HL-60 (cell line): ENCODE measurements at regions not wholly inside any gene's neighbourhood (a gene's known extent, or its start where the extent isn't known, plus 50 kb on each side); places are given as distances from the start of the nearest gene placed in this dataset.

Experiments
- DNase-seq, 2 experiments: peaks; one replicate each; pipeline ENCODE4 v3.0.0-alpha.2; 2010 to 2020; ENCODE audit warnings: low read depth in 1 of 2, low spot score in 1 of 2
- H3K27ac ChIP-seq: fragments of 250-450 bp; sonication (Bioruptor Pico); replicated peaks from 2 replicates; pipeline ENCODE4 v1.5.1; 2020; ENCODE audit warnings: mild to moderate bottlenecking, moderate library complexity
- H3K27me3 ChIP-seq: fragments of 250-450 bp; sonication (Bioruptor Pico); 2 replicates; pipeline ENCODE4 v1.5.1; 2021; ENCODE audit warnings: mild to moderate bottlenecking, moderate library complexity; ENCODE audit not compliant: insufficient read depth, poor library complexity, severe bottlenecking
- H3K4me3 ChIP-seq: replicated peaks from 2 replicates; pipeline ENCODE4 v1.5.1; 2011; ENCODE audit warnings: mild to moderate bottlenecking, control low read depth, low read length; ENCODE audit not compliant: insufficient read depth
- CTCF ChIP-seq: IDR thresholded peaks from one replicate; pipeline ENCODE4 v1.5.1; 2011; ENCODE audit warnings: low read length, control low read depth, inconsistent platforms; ENCODE audit not compliant: insufficient read depth
- GABPA ChIP-seq: IDR thresholded peaks from 2 replicates; pipeline ENCODE4 v1.6.1; 2012; ENCODE audit warnings: low read depth
- POLR2AphosphoS5 ChIP-seq: IDR thresholded peaks from 2 replicates; pipeline ENCODE4 v1.6.1; 2012; ENCODE audit warnings: low read depth
- REST ChIP-seq: IDR thresholded peaks from 2 replicates; pipeline ENCODE4 v1.6.1; 2012; ENCODE audit warnings: low read depth; ENCODE audit not compliant: insufficient replicate concordance
- SPI1 ChIP-seq: IDR thresholded peaks from 2 replicates; pipeline ENCODE4 v1.6.1; 2012; ENCODE audit warnings: low read depth, mild to moderate bottlenecking, borderline replicate concordance

GRCh38 chr6:105651969-105652368 lies 249.1 kb upstream of the PREP start:
- no peak for DNase-seq
- TF ChIP-seq CTCF, result no peak
- no peak for TF ChIP-seq POLR2AphosphoS5
- no peak for TF ChIP-seq REST
- no peak for TF ChIP-seq GABPA
- no peak for TF ChIP-seq SPI1

GRCh38 chr6:105650347-105650746 lies 247.5 kb upstream of the PREP start:
- no peak for DNase-seq
- Histone ChIP-seq H3K4me3 (no peak overlapping the region), H3K27me3 (no peaks in the 10 kb centered on the region), H3K27ac (no peak overlapping the region)
- TF ChIP-seq SPI1 (no peak), GABPA (no peak), POLR2AphosphoS5 (no peak), CTCF (no peak), REST (no peak)

More at GRCh38 chr6:105651969-105652368, 249.1 kb upstream of the PREP start:
- Histone ChIP-seq H3K27ac (no peak overlapping the region), H3K4me3 (no peak overlapping the region), H3K27me3 (no peaks in the 10 kb centered on the region)

- TF ChIP-seq CTCF, result no peak
- Histone ChIP-seq H3K4me3 (no peak overlapping the region), H3K27me3 (no peaks in the 10 kb centered on the region), H3K27ac (no peak overlapping the region)
- DNase-seq, result no peak
These were observed 246.3 kb upstream of the PREP start for GRCh38 chr6:105649192-105649591.

GRCh38 chr6:105648276-105648675 lies 245.4 kb upstream of the PREP start:
- DNase-seq, result no peak
- TF ChIP-seq POLR2AphosphoS5 (no peak), GABPA (no peak), CTCF (no peak), SPI1 (no peak), REST (no peak)
- no peak overlapping the region for H3K4me3 ChIP-seq
- H3K27ac ChIP-seq, result no peak overlapping the region
- H3K27me3 ChIP-seq, result no peaks in the 10 kb centered on the region
